Central memory CD8-positive, alpha-beta T cell (primary cell): ENCODE measurements at regions not wholly inside any gene's neighbourhood (a gene's known extent, or its start where the extent isn't known, plus 50 kb on each side); places are given as distances from the start of the nearest gene placed in this dataset.

Experiments
- ATAC-seq: fragments of 150-1000 bp; cut with Tn5 transposase; replicated peaks from 2 replicates; pipeline ENCODE4 v1.10.0; 2022; ENCODE audit warnings: mild to moderate bottlenecking, moderate FRiP score, moderate number of reproducible peaks; ENCODE audit not compliant: poor library complexity, severe bottlenecking; ENCODE audit errors: extremely low read depth
- DNase-seq, 2 donors: peaks; one replicate each; pipeline ENCODE4 v3.0.0; 2021; ENCODE audit warnings: low spot score in 2 of 2
- H3K27ac Mint-ChIP-seq: one replicate; pipeline ENCODE4 v1.8.0; 2022; ENCODE audit warnings: low read depth, mild to moderate bottlenecking, moderate library complexity, mixed read lengths
- H3K27me3 Mint-ChIP-seq: one replicate; pipeline ENCODE4 v1.8.0; 2022; ENCODE audit warnings: mixed read lengths
- H3K36me3 Mint-ChIP-seq: one replicate; pipeline ENCODE4 v1.8.0; 2022; ENCODE audit warnings: mild to moderate bottlenecking, moderate library complexity, mixed read lengths; ENCODE audit not compliant: insufficient read depth
- H3K4me1 Mint-ChIP-seq: one replicate; pipeline ENCODE4 v1.8.0; 2022; ENCODE audit warnings: mixed read lengths
- H3K4me3 Mint-ChIP-seq: one replicate; pipeline ENCODE4 v1.8.0; 2022; ENCODE audit warnings: mild to moderate bottlenecking, moderate library complexity, mixed read lengths
- H3K9me3 Mint-ChIP-seq: one replicate; pipeline ENCODE4 v1.8.0; 2022; ENCODE audit warnings: mixed read lengths

- no peaks in the 10 kb centered on the region for H3K4me1 Mint-ChIP-seq
- DNase-seq (no peak), ATAC-seq (no peak)
- H3K4me3 Mint-ChIP-seq = no peak overlapping the region
- H3K27ac Mint-ChIP-seq = no peak overlapping the region
- peaks cover 2% of the 10 kb centered on the region for H3K36me3 Mint-ChIP-seq
- H3K9me3 Mint-ChIP-seq = no peaks in the 10 kb centered on the region
- H3K27me3 Mint-ChIP-seq = peaks cover 83% of the 10 kb centered on the region
Measured at GRCh38 chr19:31402529-31403316, 53.5 kb upstream of the TSHZ3 start.

DNA sequence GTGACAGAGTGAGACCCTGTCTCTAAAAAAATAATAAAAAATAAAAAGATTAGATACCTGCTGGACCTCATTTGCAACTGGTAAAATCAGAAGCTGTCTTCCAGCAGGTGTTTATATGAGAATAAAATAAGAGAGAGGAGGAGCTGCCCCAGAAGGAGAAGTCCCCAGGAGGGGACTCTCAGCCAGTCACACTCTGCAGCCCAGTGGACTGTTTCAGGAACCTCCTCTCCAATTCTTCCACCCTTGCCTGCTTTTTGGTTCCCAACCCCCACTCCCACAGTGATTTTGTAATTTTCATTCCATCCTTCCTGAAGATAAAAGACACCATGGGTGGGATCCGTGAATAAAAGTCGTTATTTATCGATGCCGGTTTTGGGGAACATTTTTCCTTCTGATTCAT, 56.9 kb upstream of the TSHZ3 start:
- Mint-ChIP-seq H3K27me3 (peaks cover 78% of the 10 kb centered on the region), H3K36me3 (no peaks in the 10 kb centered on the region), H3K4me3 (no peak overlapping the region), H3K9me3 (no peaks in the 10 kb centered on the region), H3K27ac (no peak overlapping the region), H3K4me1 (no peaks in the 10 kb centered on the region)
- ATAC-seq = no peak
- DNase-seq = no peak

GRCh38 chr19:31408460-31409124, 59.4 kb upstream of the TSHZ3 start:
- H3K4me1 Mint-ChIP-seq = no peaks in the 10 kb centered on the region
- ATAC-seq = no peak
- DNase-seq = no peak
- no peaks in the 10 kb centered on the region for H3K36me3 Mint-ChIP-seq
- H3K9me3 Mint-ChIP-seq = no peaks in the 10 kb centered on the region
- H3K27ac Mint-ChIP-seq = no peak overlapping the region
- H3K4me3 Mint-ChIP-seq = no peak overlapping the region
- peaks cover 78% of the 10 kb centered on the region for H3K27me3 Mint-ChIP-seq

GRCh38 chr19:31413353-31413752, 64.1 kb upstream of the TSHZ3 start:
- Mint-ChIP-seq H3K27ac (no peak overlapping the region), H3K4me3 (no peak overlapping the region), H3K36me3 (no peaks in the 10 kb centered on the region), H3K9me3 (no peaks in the 10 kb centered on the region), H3K27me3 (peaks cover 84% of the 10 kb centered on the region), H3K4me1 (no peaks in the 10 kb centered on the region)
- ATAC-seq = no peak
- no peak for DNase-seq

DNA sequence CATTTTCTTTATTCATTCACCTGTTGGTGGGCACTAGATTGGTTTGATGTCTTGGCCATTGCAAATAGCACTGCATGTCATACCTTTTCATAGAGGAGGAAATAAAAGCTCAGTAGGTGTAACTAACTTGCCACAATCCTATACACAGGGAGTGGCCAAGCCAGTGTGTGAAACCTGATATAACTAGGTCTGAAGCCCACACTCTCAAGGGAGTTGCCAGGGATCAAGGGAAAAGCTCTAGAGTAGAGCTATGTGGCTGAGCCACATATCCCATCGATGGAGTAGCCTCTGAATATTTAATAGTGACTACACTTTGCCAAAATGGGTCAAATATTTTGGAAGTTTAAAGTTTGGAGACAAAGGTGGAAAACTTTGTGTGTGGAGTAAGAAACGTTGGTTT, 66.1 kb upstream of the TSHZ3 start:
- no peaks in the 10 kb centered on the region for H3K4me1 Mint-ChIP-seq
- no peak overlapping the region for H3K4me3 Mint-ChIP-seq
- H3K27me3 Mint-ChIP-seq = peaks cover 82% of the 10 kb centered on the region
- no peaks in the 10 kb centered on the region for H3K36me3 Mint-ChIP-seq
- no peak overlapping the region for H3K27ac Mint-ChIP-seq
- H3K9me3 Mint-ChIP-seq = no peaks in the 10 kb centered on the region
- DNase-seq (no peak), ATAC-seq (no peak)

GRCh38 chr19:31416548-31416947, 67.3 kb upstream of the TSHZ3 start:
- Mint-ChIP-seq H3K27me3 (peaks cover 80% of the 10 kb centered on the region), H3K4me3 (no peak overlapping the region), H3K4me1 (no peaks in the 10 kb centered on the region), H3K27ac (no peak overlapping the region), H3K36me3 (no peaks in the 10 kb centered on the region), H3K9me3 (no peaks in the 10 kb centered on the region)
- no peak for ATAC-seq
- DNase-seq = no peak

- no peaks in the 10 kb centered on the region for H3K4me1 Mint-ChIP-seq
- no peak for ATAC-seq
Measured at GRCh38 chr19:31418055-31418454, 68.8 kb upstream of the TSHZ3 start.

GRCh38 chr19:31418692-31419430, 69.6 kb upstream of the TSHZ3 start:
- peaks cover 2% of the 10 kb centered on the region for H3K36me3 Mint-ChIP-seq
- no peak overlapping the region for H3K27ac Mint-ChIP-seq
- DNase-seq (no peak), ATAC-seq (no peak)
- no peaks in the 10 kb centered on the region for H3K4me1 Mint-ChIP-seq
- H3K27me3 Mint-ChIP-seq = peaks cover 61% of the 10 kb centered on the region
- no peaks in the 10 kb centered on the region for H3K9me3 Mint-ChIP-seq
- no peak overlapping the region for H3K4me3 Mint-ChIP-seq

More at GRCh38 chr19:31418055-31418454, 68.8 kb upstream of the TSHZ3 start:
- peaks cover 69% of the 10 kb centered on the region for H3K27me3 Mint-ChIP-seq
- no peaks in the 10 kb centered on the region for H3K9me3 Mint-ChIP-seq
- no peak for DNase-seq
- H3K4me3 Mint-ChIP-seq = no peak overlapping the region
- no peak overlapping the region for H3K27ac Mint-ChIP-seq
- peaks cover 2% of the 10 kb centered on the region for H3K36me3 Mint-ChIP-seq

DNA sequence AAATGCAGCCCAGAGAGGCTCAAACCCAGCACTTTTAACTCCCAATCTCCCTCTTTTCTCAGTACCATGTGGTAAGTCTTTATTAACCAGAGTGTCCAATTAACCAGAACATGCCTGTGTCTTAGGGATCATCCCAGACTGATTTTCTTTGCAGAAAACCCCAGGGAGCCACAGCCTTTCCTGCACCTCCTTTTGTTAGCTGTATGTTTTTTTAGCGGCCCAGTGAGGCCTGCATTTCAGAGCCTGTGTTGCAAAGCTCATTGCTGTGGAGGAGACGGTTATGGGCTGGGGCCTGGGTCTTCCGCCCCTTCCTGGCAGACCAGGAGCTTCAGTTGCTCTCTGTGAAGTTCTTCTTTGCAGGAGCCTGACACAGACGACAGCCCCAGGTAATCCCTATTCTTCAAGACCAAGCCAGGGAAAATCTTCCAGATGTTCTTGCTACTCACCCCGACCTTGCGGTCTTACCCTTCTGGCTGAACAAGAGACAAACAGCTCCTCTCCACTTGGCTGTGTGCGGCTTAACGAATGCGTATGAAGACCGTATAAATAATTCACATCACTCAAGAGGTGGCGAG, 70.7 kb upstream of the TSHZ3 start:
- DNase-seq = no peak
- ATAC-seq = no peak
- Mint-ChIP-seq H3K27me3 (peaks cover 59% of the 10 kb centered on the region), H3K36me3 (peaks cover 2% of the 10 kb centered on the region), H3K27ac (no peak overlapping the region), H3K4me1 (no peaks in the 10 kb centered on the region), H3K9me3 (no peaks in the 10 kb centered on the region), H3K4me3 (no peak overlapping the region)

GRCh38 chr19:31421082-31421481, 71.8 kb upstream of the TSHZ3 start:
- H3K27me3 Mint-ChIP-seq = peaks cover 49% of the 10 kb centered on the region
- DNase-seq (no peak), ATAC-seq (no peak)
- no peaks in the 10 kb centered on the region for H3K4me1 Mint-ChIP-seq
- H3K36me3 Mint-ChIP-seq = peaks cover 2% of the 10 kb centered on the region
- H3K9me3 Mint-ChIP-seq = no peaks in the 10 kb centered on the region
- H3K4me3 Mint-ChIP-seq = no peak overlapping the region
- no peak overlapping the region for H3K27ac Mint-ChIP-seq

DNA sequence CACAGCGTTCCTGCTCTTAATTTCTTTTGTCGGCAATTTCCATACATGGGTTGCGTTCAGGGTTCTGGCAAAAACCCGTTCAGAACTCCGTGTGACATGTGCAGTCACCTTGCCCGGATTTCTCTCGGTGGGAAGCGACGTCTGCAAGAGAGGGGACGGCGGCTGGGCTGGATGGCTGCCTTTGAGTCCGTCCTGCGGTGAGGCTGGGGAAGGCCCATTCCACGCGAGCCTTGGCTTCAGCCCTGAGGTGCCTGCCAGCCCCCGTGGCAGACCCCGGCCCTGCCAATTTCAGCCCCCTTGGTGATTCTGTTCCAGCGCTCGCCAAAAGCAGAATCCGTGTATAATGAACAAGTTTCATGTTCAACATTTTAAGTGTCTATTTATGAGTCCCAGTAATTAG, 72.6 kb upstream of the TSHZ3 start:
- Mint-ChIP-seq H3K4me3 (no peak overlapping the region), H3K9me3 (no peaks in the 10 kb centered on the region), H3K36me3 (peaks cover 2% of the 10 kb centered on the region), H3K4me1 (no peaks in the 10 kb centered on the region), H3K27ac (no peak overlapping the region), H3K27me3 (peaks cover 48% of the 10 kb centered on the region)
- DNase-seq = no peak
- no peak for ATAC-seq

GRCh38 chr19:31423896-31424295, 74.7 kb upstream of the TSHZ3 start:
- H3K4me3 Mint-ChIP-seq = no peak overlapping the region
- no peaks in the 10 kb centered on the region for H3K9me3 Mint-ChIP-seq
- H3K27ac Mint-ChIP-seq = no peak overlapping the region
- ATAC-seq (no peak), DNase-seq (no peak)
- H3K4me1 Mint-ChIP-seq = no peaks in the 10 kb centered on the region
- peaks cover 2% of the 10 kb centered on the region for H3K36me3 Mint-ChIP-seq
- peaks cover 36% of the 10 kb centered on the region for H3K27me3 Mint-ChIP-seq
